ENCODE measurements at regions not wholly inside any gene's neighbourhood (a gene's known extent, or its start where the extent isn't known, plus 50 kb on each side); places are given as distances from the start of the nearest gene placed in this dataset.

GRCh38 chr15:53840681-53841080 is 81.2 kb upstream of the WDR72 start:
- TF ChIP-seq CTCF (IDR thresholded peaks at IDR 0.05) (no peak), POLR2A (IDR thresholded peaks at IDR 0.05) (no peak)
- no peak for DNase-seq
- 97 to 98% methylated on average over 2 of the region's 2 CpGs for WGBS, 2 donors
- H3K4me3 ChIP-seq (replicated peaks in 1 of 3): no peak overlapping the region
- H3K9me3 ChIP-seq: no peaks in the 10 kb centered on the region
- intact Hi-C loops (cut with DNase I): no loop called here
- H3K36me3 ChIP-seq: no peaks in the 10 kb centered on the region
- H3K27ac ChIP-seq: no peak overlapping the region
- H3K4me1 ChIP-seq: peaks cover 11 to 22% of the 10 kb centered on the region in 2 donors
- H3K27me3 ChIP-seq: no peaks in the 10 kb centered on the region

GRCh38 chr15:53837263-53837662 is 77.8 kb upstream of the WDR72 start:
- Histone ChIP-seq H3K36me3 (no peaks in the 10 kb centered on the region), H3K27ac (peak overlapping the region; percentile 53 to 89 (median 86)), H3K27me3 (no peaks in the 10 kb centered on the region), H3K4me1 (peaks cover 31 to 44% of the 10 kb centered on the region in 2 donors), H3K4me3 (replicated peaks in 1 of 3) (no peak overlapping the region), H3K9me3 (no peaks in the 10 kb centered on the region)
- TF ChIP-seq POLR2A (IDR thresholded peaks at IDR 0.05) (peak in 1 of 2 donors; percentile 38), CTCF (IDR thresholded peaks at IDR 0.05) (peak in 1 of 6 experiments; percentile 11)
- DNase-seq: peak; percentile 96
- WGBS, 2 donors: 24 to 32% methylated on average over 3 of the region's 3 CpGs
- intact Hi-C loops (cut with DNase I): no loop called here

- no peaks in the 10 kb centered on the region for H3K9me3 ChIP-seq
- intact Hi-C loops (cut with DNase I): no loop called here
- H3K36me3 ChIP-seq: no peaks in the 10 kb centered on the region
- no peak for TF ChIP-seq CTCF (IDR thresholded peaks at IDR 0.05)
- no peak for TF ChIP-seq POLR2A (IDR thresholded peaks at IDR 0.05)
- H3K27me3 ChIP-seq: no peaks in the 10 kb centered on the region
- H3K4me1 ChIP-seq: peaks cover 37 to 49% of the 10 kb centered on the region in 2 donors
- no peak overlapping the region for H3K4me3 ChIP-seq (replicated peaks in 1 of 3)
- 30 to 36% methylated on average over 4 of the region's 4 CpGs for WGBS, 2 donors
- DNase-seq: peak in 1 of 2 donors; percentile 21
- peak overlapping the region; percentile 53 to 89 (median 86) for H3K27ac ChIP-seq
These were observed 77.2 kb upstream of the WDR72 start for GRCh38 chr15:53836618-53837017.

- Histone ChIP-seq H3K9me3 (no peaks in the 10 kb centered on the region), H3K36me3 (no peaks in the 10 kb centered on the region), H3K27me3 (no peaks in the 10 kb centered on the region), H3K4me1 (peaks cover 37 to 49% of the 10 kb centered on the region in 2 donors), H3K27ac (peak overlapping the region; percentile 32 to 81 (median 34)), H3K4me3 (replicated peaks in 1 of 3) (no peak overlapping the region)
- TF ChIP-seq POLR2A (IDR thresholded peaks at IDR 0.05) (no peak), CTCF (IDR thresholded peaks at IDR 0.05) (no peak)
- intact Hi-C loops (cut with DNase I): no loop called here
- no peak for DNase-seq
- WGBS, 2 donors: 83 to 91% methylated on average over 2 of the region's 2 CpGs
These were observed 75.8 kb upstream of the WDR72 start for GRCh38 chr15:53835309-53835708.

- H3K9me3 ChIP-seq: no peaks in the 10 kb centered on the region
- no peaks in the 10 kb centered on the region for H3K27me3 ChIP-seq
- H3K4me1 ChIP-seq: peaks cover 37 to 49% of the 10 kb centered on the region in 2 donors
- peak overlapping the region; percentile 10 to 81 (median 34) for H3K27ac ChIP-seq
- WGBS, 2 donors: 39 to 50% methylated on average over 2 of the region's 2 CpGs
- no peak for DNase-seq
- intact Hi-C loops (cut with DNase I): no loop called here
- no peaks in the 10 kb centered on the region for H3K36me3 ChIP-seq
- TF ChIP-seq CTCF (IDR thresholded peaks at IDR 0.05) (no peak), POLR2A (IDR thresholded peaks at IDR 0.05) (no peak)
- H3K4me3 ChIP-seq (replicated peaks in 1 of 3): no peak overlapping the region
These were observed 74.8 kb upstream of the WDR72 start for GRCh38 chr15:53834214-53834613.
